ENCODE measurements at regions not wholly inside any gene's neighbourhood (a gene's known extent, or its start where the extent isn't known, plus 50 kb on each side); places are given as distances from the start of the nearest gene placed in this dataset.

DNA sequence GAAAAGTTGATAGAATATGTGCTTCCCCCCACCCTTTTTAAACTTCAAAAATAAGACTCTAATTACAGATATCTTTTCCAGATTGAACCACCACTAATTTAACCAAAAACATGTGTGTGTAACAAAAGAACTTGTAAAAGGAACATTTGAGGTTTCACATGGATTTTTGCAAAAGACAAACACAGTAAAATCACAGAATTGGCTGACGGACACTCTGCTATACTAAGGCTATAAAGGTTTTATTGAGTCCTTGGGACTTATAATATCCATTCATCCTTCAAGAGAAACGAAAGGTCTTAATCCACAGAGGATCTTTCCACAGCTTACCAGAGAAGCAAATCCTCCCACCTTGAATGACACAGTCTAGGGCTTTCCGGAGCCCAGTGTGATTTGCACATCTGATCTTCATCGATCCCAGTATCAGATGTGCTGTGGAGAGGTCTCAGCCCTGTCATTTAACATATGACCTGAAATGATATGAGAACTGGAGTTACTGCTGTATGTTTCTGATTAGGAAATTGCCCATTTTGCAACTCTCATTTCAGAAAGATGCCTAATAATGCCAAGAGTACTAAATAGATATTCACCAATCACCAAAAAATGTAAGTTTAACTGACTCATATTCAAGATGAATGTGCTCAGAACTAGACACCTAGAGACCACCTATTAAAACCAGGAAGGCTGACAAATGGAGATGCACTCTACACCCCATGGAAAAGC lies 256.5 kb upstream of the FBXL7 start:
- no peak for TF ChIP-seq FOXM1 (IDR thresholded peaks at IDR 0.05; ENCODE audit: borderline replicate concordance, low read depth)
- no peak for TF ChIP-seq TEAD4 (IDR thresholded peaks at IDR 0.05)
- TF ChIP-seq, protein P1, sequence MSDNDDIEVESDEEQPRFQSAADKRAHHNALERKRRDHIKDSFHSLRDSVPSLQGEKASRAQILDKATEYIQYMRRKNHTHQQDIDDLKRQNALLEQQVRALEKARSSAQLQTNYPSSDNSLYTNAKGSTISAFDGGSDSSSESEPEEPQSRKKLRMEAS (IDR thresholded peaks at IDR 0.05), result no peak
- no peak for TF ChIP-seq TAF1 (IDR thresholded peaks at IDR 0.05; ENCODE audit: low read depth)
- TF ChIP-seq EP300 (IDR thresholded peaks at IDR 0.05; ENCODE audit: borderline replicate concordance), result no peak
- TF ChIP-seq TCF12 (IDR thresholded peaks at IDR 0.05; ENCODE audit: low read depth), result no peak
- TF ChIP-seq CEBPB (IDR thresholded peaks at IDR 0.05), result no peak
- TF ChIP-seq, protein P2, sequence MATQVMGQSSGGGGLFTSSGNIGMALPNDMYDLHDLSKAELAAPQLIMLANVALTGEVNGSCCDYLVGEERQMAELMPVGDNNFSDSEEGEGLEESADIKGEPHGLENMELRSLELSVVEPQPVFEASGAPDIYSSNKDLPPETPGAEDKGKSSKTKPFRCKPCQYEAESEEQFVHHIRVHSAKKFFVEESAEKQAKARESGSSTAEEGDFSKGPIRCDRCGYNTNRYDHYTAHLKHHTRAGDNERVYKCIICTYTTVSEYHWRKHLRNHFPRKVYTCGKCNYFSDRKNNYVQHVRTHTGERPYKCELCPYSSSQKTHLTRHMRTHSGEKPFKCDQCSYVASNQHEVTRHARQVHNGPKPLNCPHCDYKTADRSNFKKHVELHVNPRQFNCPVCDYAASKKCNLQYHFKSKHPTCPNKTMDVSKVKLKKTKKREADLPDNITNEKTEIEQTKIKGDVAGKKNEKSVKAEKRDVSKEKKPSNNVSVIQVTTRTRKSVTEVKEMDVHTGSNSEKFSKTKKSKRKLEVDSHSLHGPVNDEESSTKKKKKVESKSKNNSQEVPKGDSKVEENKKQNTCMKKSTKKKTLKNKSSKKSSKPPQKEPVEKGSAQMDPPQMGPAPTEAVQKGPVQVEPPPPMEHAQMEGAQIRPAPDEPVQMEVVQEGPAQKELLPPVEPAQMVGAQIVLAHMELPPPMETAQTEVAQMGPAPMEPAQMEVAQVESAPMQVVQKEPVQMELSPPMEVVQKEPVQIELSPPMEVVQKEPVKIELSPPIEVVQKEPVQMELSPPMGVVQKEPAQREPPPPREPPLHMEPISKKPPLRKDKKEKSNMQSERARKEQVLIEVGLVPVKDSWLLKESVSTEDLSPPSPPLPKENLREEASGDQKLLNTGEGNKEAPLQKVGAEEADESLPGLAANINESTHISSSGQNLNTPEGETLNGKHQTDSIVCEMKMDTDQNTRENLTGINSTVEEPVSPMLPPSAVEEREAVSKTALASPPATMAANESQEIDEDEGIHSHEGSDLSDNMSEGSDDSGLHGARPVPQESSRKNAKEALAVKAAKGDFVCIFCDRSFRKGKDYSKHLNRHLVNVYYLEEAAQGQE (IDR thresholded peaks at IDR 0.05; ENCODE audit: low read depth), result no peak
- no peak for TF ChIP-seq RAD21 (IDR thresholded peaks at IDR 0.05; ENCODE audit: low read depth)
- no peak for TF ChIP-seq ZBTB7A (IDR thresholded peaks at IDR 0.05; ENCODE audit: low read depth)
- TF ChIP-seq EGR1 (IDR thresholded peaks at IDR 0.05), result no peak
- TF ChIP-seq NFIC (IDR thresholded peaks at IDR 0.05), result no peak
- TF ChIP-seq CREB1 (IDR thresholded peaks at IDR 0.05; ENCODE audit: low read depth), result no peak

DNA sequence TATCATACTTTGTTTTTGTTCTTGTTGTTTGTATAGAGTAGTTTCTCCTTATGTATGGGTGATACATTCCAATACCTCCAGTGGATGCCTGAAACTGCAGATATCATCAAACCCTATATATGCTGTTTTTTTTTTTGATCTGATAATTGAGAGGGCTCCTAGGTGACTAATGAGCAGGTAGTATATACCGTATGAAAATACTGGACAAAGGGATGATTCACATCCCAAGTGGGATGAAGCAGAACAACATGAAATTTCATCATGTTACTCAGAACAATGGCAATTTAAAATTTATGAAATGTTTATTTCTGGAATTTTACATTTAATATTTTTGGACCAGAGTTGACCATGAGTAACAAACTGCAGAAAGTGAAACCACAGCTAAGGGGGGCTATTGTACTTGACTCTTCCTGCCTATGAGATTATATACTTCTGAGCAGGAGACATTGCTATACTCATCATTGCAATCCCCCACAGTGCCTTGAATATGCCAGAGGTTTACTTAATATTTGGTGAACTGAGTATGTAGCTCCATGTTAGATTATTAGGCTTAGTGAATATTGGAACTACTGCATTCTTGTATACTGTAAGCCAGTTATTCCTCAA lies 258.7 kb upstream of the FBXL7 start:
- TF ChIP-seq NFIC (IDR thresholded peaks at IDR 0.05) (no peak), TEAD4 (IDR thresholded peaks at IDR 0.05) (no peak), RAD21 (IDR thresholded peaks at IDR 0.05; ENCODE audit: low read depth) (no peak), EGR1 (IDR thresholded peaks at IDR 0.05) (no peak), FOXM1 (IDR thresholded peaks at IDR 0.05; ENCODE audit: borderline replicate concordance, low read depth) (no peak), ZBTB7A (IDR thresholded peaks at IDR 0.05; ENCODE audit: low read depth) (no peak), TCF12 (IDR thresholded peaks at IDR 0.05; ENCODE audit: low read depth) (no peak), CEBPB (IDR thresholded peaks at IDR 0.05) (no peak), EP300 (IDR thresholded peaks at IDR 0.05; ENCODE audit: borderline replicate concordance) (no peak), CREB1 (IDR thresholded peaks at IDR 0.05; ENCODE audit: low read depth) (no peak), YY1 (IDR thresholded peaks at IDR 0.05; ENCODE audit: low read depth) (no peak), TAF1 (IDR thresholded peaks at IDR 0.05; ENCODE audit: low read depth) (no peak)
- TF ChIP-seq, protein P3, sequence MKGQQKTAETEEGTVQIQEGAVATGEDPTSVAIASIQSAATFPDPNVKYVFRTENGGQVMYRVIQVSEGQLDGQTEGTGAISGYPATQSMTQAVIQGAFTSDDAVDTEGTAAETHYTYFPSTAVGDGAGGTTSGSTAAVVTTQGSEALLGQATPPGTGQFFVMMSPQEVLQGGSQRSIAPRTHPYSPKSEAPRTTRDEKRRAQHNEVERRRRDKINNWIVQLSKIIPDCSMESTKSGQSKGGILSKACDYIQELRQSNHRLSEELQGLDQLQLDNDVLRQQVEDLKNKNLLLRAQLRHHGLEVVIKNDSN (IDR thresholded peaks at IDR 0.05), result no peak
- TF ChIP-seq, protein P2 (IDR thresholded peaks at IDR 0.05; ENCODE audit: low read depth), result no peak
- TF ChIP-seq, protein P1 (IDR thresholded peaks at IDR 0.05), result no peak

DNA sequence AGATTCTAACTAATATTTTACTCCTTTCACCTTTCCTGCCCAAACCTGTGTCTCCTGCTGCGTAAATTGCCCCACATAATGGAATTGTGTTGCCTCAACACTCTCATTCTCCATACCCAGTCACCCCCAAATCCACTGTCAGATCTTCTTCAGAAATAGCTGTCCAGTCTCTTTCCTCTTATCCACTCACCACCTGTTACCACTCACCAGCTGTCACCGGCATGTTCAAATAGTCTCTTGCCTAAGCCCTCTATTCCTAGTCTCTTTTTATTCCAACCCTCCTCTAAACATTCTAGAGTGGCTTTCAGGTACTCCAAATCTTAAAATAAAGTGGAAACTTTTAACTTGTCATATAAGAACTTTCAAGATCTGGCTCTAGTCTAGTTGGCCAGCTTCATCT lies 262.0 kb upstream of the FBXL7 start:
- TF ChIP-seq, protein P2 (IDR thresholded peaks at IDR 0.05; ENCODE audit: low read depth), result no peak
- TF ChIP-seq, protein P3 (IDR thresholded peaks at IDR 0.05), result no peak
- TF ChIP-seq NFIC (IDR thresholded peaks at IDR 0.05) (no peak), CREB1 (IDR thresholded peaks at IDR 0.05; ENCODE audit: low read depth) (no peak), TEAD4 (IDR thresholded peaks at IDR 0.05) (no peak), ZBTB7A (IDR thresholded peaks at IDR 0.05; ENCODE audit: low read depth) (no peak), EP300 (IDR thresholded peaks at IDR 0.05; ENCODE audit: borderline replicate concordance) (no peak), FOXM1 (IDR thresholded peaks at IDR 0.05; ENCODE audit: borderline replicate concordance, low read depth) (no peak), CEBPB (IDR thresholded peaks at IDR 0.05) (no peak), RAD21 (IDR thresholded peaks at IDR 0.05; ENCODE audit: low read depth) (no peak), YY1 (IDR thresholded peaks at IDR 0.05; ENCODE audit: low read depth) (no peak), TCF12 (IDR thresholded peaks at IDR 0.05; ENCODE audit: low read depth) (no peak), EGR1 (IDR thresholded peaks at IDR 0.05) (no peak), TAF1 (IDR thresholded peaks at IDR 0.05; ENCODE audit: low read depth) (no peak)
- TF ChIP-seq, protein P1 (IDR thresholded peaks at IDR 0.05), result no peak

Data from Ishikawa (cell line).